PC-9 (cell line): ENCODE measurements at regions not wholly inside any gene's neighbourhood (a gene's known extent, or its start where the extent isn't known, plus 50 kb on each side); places are given as distances from the start of the nearest gene placed in this dataset.

Source experiments
- BruUV-seq: library from RNA; stranded (reverse); fragments of 400-500 nt; replicated peaks from 2 replicates; lab custom pipeline; 2021; lab: Mats Ljungman, UMichigan
- CTCF ChIA-PET: fragments of 300-600 bp; sonication (Branson Sonifier 250); formaldehyde crosslinking; loops from one replicate; lab custom pipeline; 2022; ENCODE audit warnings: antibody characterized with exemption; lab: Charles Lee
- POLR2A ChIA-PET: fragments of 300-600 bp; sonication (Branson Sonifier 250); formaldehyde crosslinking; loops from one replicate; lab custom pipeline; 2022; ENCODE audit warnings: antibody characterized with exemption; ENCODE audit not compliant: unreplicated experiment; lab: Charles Lee
- DNase-seq, 2 experiments: peaks; one replicate each; pipeline versions ENCODE4 v3.0.0 to v3.0.0-alpha.2; 2015 to 2022; ENCODE audit warnings: mixed read lengths in 1 of 2
- H2AFZ ChIP-seq: fragments of 200-600 bp; sonication (generic); 2 replicates; pipeline ENCODE4 v1.8.1; 2017; ENCODE audit warnings: antibody characterized with exemption
- H3F3A ChIP-seq: fragments of 200-600 bp; sonication (generic); 2 replicates; pipeline ENCODE4 v1.8.1; 2017; ENCODE audit warnings: antibody characterized with exemption, mild to moderate bottlenecking, low read depth; ENCODE audit not compliant: insufficient read depth
- H3K27ac ChIP-seq: fragments of 200-600 bp; sonication (generic); 2 replicates; pipeline ENCODE4 v1.6.1; 2016; ENCODE audit warnings: mixed run types
- H3K27me3 ChIP-seq: fragments of 200-600 bp; sonication (generic); 2 replicates; pipeline ENCODE4 v1.6.1; 2016; ENCODE audit warnings: low read depth, mixed run types; ENCODE audit not compliant: insufficient read depth
- H3K36me3 ChIP-seq: fragments of 200-600 bp; sonication (generic); 2 replicates; pipeline ENCODE4 v1.6.1; 2016; ENCODE audit warnings: low read depth, mixed run types
- H3K4me1 ChIP-seq: fragments of 200-600 bp; sonication (generic); replicated peaks from 2 replicates; pipeline ENCODE4 v1.6.1; 2016; ENCODE audit warnings: mixed run types; ENCODE audit not compliant: insufficient read depth
- H3K4me2 ChIP-seq: fragments of 200-600 bp; sonication (generic); 2 replicates; pipeline ENCODE4 v1.6.1; 2017; ENCODE audit warnings: mixed run types
- H3K4me3 ChIP-seq: fragments of 200-600 bp; sonication (generic); 2 replicates; pipeline ENCODE4 v1.6.1; 2016; ENCODE audit warnings: mixed run types
- H3K79me2 ChIP-seq: fragments of 200-600 bp; sonication (generic); 2 replicates; pipeline ENCODE4 v1.6.1; 2017; ENCODE audit warnings: low read depth, mixed run types
- H3K9me2 ChIP-seq: fragments of 200-600 bp; sonication (generic); 2 replicates; pipeline ENCODE4 v1.8.1; 2017; ENCODE audit warnings: mild to moderate bottlenecking; ENCODE audit not compliant: insufficient read depth
- H3K9me3 ChIP-seq: fragments of 200-600 bp; sonication (generic); 2 replicates; pipeline ENCODE4 v1.8.1; 2016; ENCODE audit warnings: low read depth; ENCODE audit not compliant: insufficient read depth
- H4K20me1 ChIP-seq: fragments of 200-600 bp; sonication (generic); 2 replicates; pipeline ENCODE4 v1.8.1; 2017; ENCODE audit not compliant: insufficient read depth
- CTCF ChIP-seq: fragments of 200-600 bp; sonication (generic); conservative IDR thresholded peaks from 2 replicates; pipeline ENCODE4 v1.6.1; 2017; ENCODE audit warnings: mixed run types, antibody characterized with exemption, mild to moderate bottlenecking, moderate library complexity
- EZH2 ChIP-seq: fragments of 200-600 bp; sonication (generic); IDR thresholded peaks from 2 replicates; pipeline ENCODE4 v1.8.0; 2017; ENCODE audit warnings: antibody characterized with exemption, low read depth
- intact Hi-C: fragments of 100-400 bp; cut with micrococcal nuclease; formaldehyde crosslinking; loops from one replicate; pipeline ENCODE4 v1.10.0; 2022; ENCODE audit not compliant: unreplicated experiment

GRCh38 chr10:121005948-121006587, 154.9 kb downstream of the WDR11 start:
- ChIA-PET POLR2A (no interaction called here), CTCF (no interaction called here)
- intact Hi-C loops, result no loop called here
- H3K4me2 ChIP-seq, result no peak overlapping the region
- no peaks in the 10 kb centered on the region for H3K9me2 ChIP-seq
- no peaks in the 10 kb centered on the region for H4K20me1 ChIP-seq
- H3K4me3 ChIP-seq, result no peak overlapping the region
- no peaks in the 10 kb centered on the region for H3K27me3 ChIP-seq
- no peaks in the 10 kb centered on the region for H3K79me2 ChIP-seq
- no TSS peak for BruUV-seq
- TF ChIP-seq CTCF (no peak), EZH2 (no peak)
- H3K4me1 ChIP-seq, result no peaks in the 10 kb centered on the region
- H2AFZ ChIP-seq, result no peak overlapping the region
- no peaks in the 10 kb centered on the region for H3F3A ChIP-seq
- no peaks in the 10 kb centered on the region for H3K36me3 ChIP-seq
- no peaks in the 10 kb centered on the region for H3K9me3 ChIP-seq
- H3K27ac ChIP-seq, result no peak overlapping the region
- no peak for DNase-seq

- BruUV-seq, result no TSS peak
- TF ChIP-seq CTCF (no peak), EZH2 (no peak)
- no peaks in the 10 kb centered on the region for H3K36me3 ChIP-seq
- H3F3A ChIP-seq, result no peaks in the 10 kb centered on the region
- no peak overlapping the region for H3K4me3 ChIP-seq
- DNase-seq, result no peak
- no peak overlapping the region for H3K4me2 ChIP-seq
- no peaks in the 10 kb centered on the region for H3K27me3 ChIP-seq
- H2AFZ ChIP-seq, result no peak overlapping the region
- no peaks in the 10 kb centered on the region for H4K20me1 ChIP-seq
- no peaks in the 10 kb centered on the region for H3K4me1 ChIP-seq
- ChIA-PET CTCF (no interaction called here), POLR2A (no interaction called here)
- H3K79me2 ChIP-seq, result no peaks in the 10 kb centered on the region
- no peaks in the 10 kb centered on the region for H3K9me2 ChIP-seq
- intact Hi-C loops, result no loop called here
- no peaks in the 10 kb centered on the region for H3K9me3 ChIP-seq
- no peak overlapping the region for H3K27ac ChIP-seq
Measured at GRCh38 chr10:121007264-121007663, 156.1 kb downstream of the WDR11 start.

- H3K36me3 ChIP-seq, result no peaks in the 10 kb centered on the region
- ChIA-PET CTCF (no interaction called here), POLR2A (no interaction called here)
- no peak overlapping the region for H3K27ac ChIP-seq
- no peak overlapping the region for H2AFZ ChIP-seq
- DNase-seq, result no peak
- no TSS peak for BruUV-seq
- H3K4me1 ChIP-seq, result no peaks in the 10 kb centered on the region
- H3K9me3 ChIP-seq, result no peaks in the 10 kb centered on the region
- no peaks in the 10 kb centered on the region for H3K27me3 ChIP-seq
- H4K20me1 ChIP-seq, result no peaks in the 10 kb centered on the region
- H3K4me2 ChIP-seq, result no peak overlapping the region
- no peaks in the 10 kb centered on the region for H3K79me2 ChIP-seq
- TF ChIP-seq CTCF (no peak), EZH2 (no peak)
- intact Hi-C loops, result no loop called here
- H3K9me2 ChIP-seq, result no peaks in the 10 kb centered on the region
- no peaks in the 10 kb centered on the region for H3F3A ChIP-seq
- no peak overlapping the region for H3K4me3 ChIP-seq
Measured at GRCh38 chr10:121015916-121016315, 164.8 kb downstream of the WDR11 start.
